CD14-positive monocyte (primary cell): ENCODE measurements at regions not wholly inside any gene's neighbourhood (a gene's known extent, or its start where the extent isn't known, plus 50 kb on each side); places are given as distances from the start of the nearest gene placed in this dataset.

Experiments used
- DNase-seq, 3 donors: peaks; one replicate each; pipeline ENCODE4 v3.0.0-alpha.2; 2011 to 2022
- H2AFZ ChIP-seq: 2 replicates; pipeline ENCODE4 v1.6.0; 2012; ENCODE audit warnings: mild to moderate bottlenecking, low read depth, low read length, inconsistent platforms; ENCODE audit not compliant: insufficient read depth, poor library complexity, severe bottlenecking
- H3K27ac ChIP-seq, 2 donors: 1 replicate in 1 of 2; 2 replicates in 1 of 2; pipeline ENCODE4 v1.5.1; 2012 to 2013; ENCODE audit warnings: low read length in 2 of 2, control low read depth in 1 of 2, inconsistent platforms in 1 of 2, low read depth in 1 of 2, mild to moderate bottlenecking in 1 of 2
- H3K27me3 ChIP-seq, 2 donors: one replicate each; pipeline versions ENCODE4 v1.6.0 to v1.6.1; 2011 to 2013; ENCODE audit warnings: low read length in 2 of 2; ENCODE audit not compliant: control insufficient read depth in 2 of 2, insufficient read depth in 2 of 2
- H3K36me3 ChIP-seq, 2 donors: replicated peaks in 1 of 2; 1 replicate in 1 of 2; 2 replicates in 1 of 2; pipeline versions ENCODE4 v1.5.1 to v1.6.1; 2012 to 2013; ENCODE audit warnings: low read length in 2 of 2, control low read depth in 1 of 2, inconsistent platforms in 1 of 2, mild to moderate bottlenecking in 1 of 2; ENCODE audit not compliant: insufficient read depth in 2 of 2, control insufficient read depth in 1 of 2
- H3K4me1 ChIP-seq, 2 donors: 1 replicate in 1 of 2; 2 replicates in 1 of 2; pipeline versions ENCODE4 v1.5.1 to v1.6.1; 2012 to 2013; ENCODE audit warnings: low read length in 2 of 2, control low read depth in 1 of 2, inconsistent platforms in 1 of 2, mild to moderate bottlenecking in 1 of 2, moderate library complexity in 1 of 2; ENCODE audit not compliant: insufficient read depth in 2 of 2, control insufficient read depth in 1 of 2
- H3K4me2 ChIP-seq: replicated peaks from 2 replicates; pipeline ENCODE3; 2012; ENCODE audit warnings: low read length, moderate library complexity, mild to moderate bottlenecking; ENCODE audit not compliant: poor library complexity, severe bottlenecking; ENCODE audit errors: extremely low read depth
- H3K4me3 ChIP-seq, 3 experiments: fragments of 200-600 bp in 1 of 3; sonication (generic) in 1 of 3; replicated peaks in 1 of 3; 1 replicate in 2 of 3; 2 replicates in 1 of 3; pipeline ENCODE4 v1.5.1; 2011 to 2013; ENCODE audit warnings: low read length in 3 of 3, mild to moderate bottlenecking in 3 of 3, control low read depth in 2 of 3, low read depth in 2 of 3, inconsistent platforms in 1 of 3, moderate library complexity in 1 of 3
- H3K79me2 ChIP-seq: 2 replicates; pipeline ENCODE4 v1.6.0; 2012; ENCODE audit warnings: mild to moderate bottlenecking, control low read depth, inconsistent platforms, low read length, moderate library complexity; ENCODE audit not compliant: insufficient read depth
- H3K9ac ChIP-seq: 2 replicates; pipeline ENCODE4 v1.6.0; 2017; ENCODE audit warnings: low read length, mild to moderate bottlenecking; ENCODE audit not compliant: insufficient read depth, poor library complexity, severe bottlenecking
- H3K9me3 ChIP-seq, 2 donors: replicated peaks in 1 of 2; 1 replicate in 1 of 2; 2 replicates in 1 of 2; pipeline versions ENCODE4 v1.5.1 to v1.6.1; 2012 to 2013; ENCODE audit warnings: low read length in 2 of 2, control low read depth in 1 of 2; ENCODE audit not compliant: control insufficient read depth in 1 of 2, insufficient read depth in 1 of 2
- H4K20me1 ChIP-seq: 2 replicates; pipeline ENCODE4 v1.6.0; 2012; ENCODE audit warnings: mild to moderate bottlenecking, low read length, control low read depth, moderate library complexity; ENCODE audit not compliant: insufficient read depth
- H3K27ac Mint-ChIP-seq, 7 donors: one replicate each; pipeline ENCODE4 v1.8.0; 2020; ENCODE audit warnings: mild to moderate bottlenecking in 7 of 7, mixed read lengths in 7 of 7, moderate library complexity in 6 of 7, inconsistent platforms in 2 of 7
- H3K27me3 Mint-ChIP-seq, 3 donors: one replicate each; pipeline ENCODE4 v1.8.0; 2021 to 2022; ENCODE audit warnings: low read depth in 3 of 3, mild to moderate bottlenecking in 3 of 3, mixed read lengths in 3 of 3, moderate library complexity in 3 of 3, inconsistent platforms in 1 of 3
- H3K36me3 Mint-ChIP-seq, 2 donors: one replicate each; pipeline ENCODE4 v1.8.0; 2020; ENCODE audit warnings: mixed read lengths in 2 of 2, inconsistent platforms in 1 of 2, mild to moderate bottlenecking in 1 of 2
- H3K4me1 Mint-ChIP-seq: one replicate; pipeline ENCODE4 v1.8.0; 2020; ENCODE audit warnings: mild to moderate bottlenecking, mixed read lengths
- H3K4me3 Mint-ChIP-seq, 2 donors: one replicate each; pipeline ENCODE4 v1.8.0; 2020; ENCODE audit warnings: mild to moderate bottlenecking in 2 of 2, mixed read lengths in 2 of 2, moderate library complexity in 1 of 2
- H3K9me3 Mint-ChIP-seq, 7 donors: one replicate each; pipeline ENCODE4 v1.8.0; 2020 to 2022; ENCODE audit warnings: mixed read lengths in 7 of 7, mild to moderate bottlenecking in 6 of 7, moderate library complexity in 6 of 7, inconsistent platforms in 2 of 7
- CTCF ChIP-seq: fragments of 200-600 bp; IDR thresholded peaks from one replicate; pipeline ENCODE4 v1.8.0; 2022; ENCODE audit warnings: antibody characterized with exemption, mild to moderate bottlenecking
- WGBS: methylation state at CpG from one replicate; pipeline ENCODE4 v1.1.5; 2013; ENCODE audit warnings: missing lambda C conversion rate; ENCODE audit not compliant: insufficient coverage; 5-methylcytosine and 5-hydroxymethylcytosine counted together
- intact Hi-C, 2 donors: fragments of 100-400 bp; cut with micrococcal nuclease; formaldehyde crosslinking; loops; one replicate each; pipeline versions ENCODE4 v1.15.0 to v1.15.1; 2023

- peaks cover 16 to 39% (median 20%) of the 10 kb centered on the region in 3 donors for H3K27me3 Mint-ChIP-seq
- no peak for DNase-seq
- H3K9me3 ChIP-seq: no peaks in the 10 kb centered on the region
- H3K36me3 ChIP-seq: no peaks in the 10 kb centered on the region
- no peak overlapping the region for H3K4me3 Mint-ChIP-seq
- no peaks in the 10 kb centered on the region for H3K79me2 ChIP-seq
- H3K4me3 ChIP-seq: no peak overlapping the region
- H3K9ac ChIP-seq: no peak overlapping the region
- no peak overlapping the region for H2AFZ ChIP-seq
- H3K36me3 Mint-ChIP-seq: no peaks in the 10 kb centered on the region
- peaks cover 0 to 19% of the 10 kb centered on the region in 2 donors for H3K27me3 ChIP-seq
- intact Hi-C loops: no loop called here
- no peak overlapping the region for H3K27ac Mint-ChIP-seq
- no peak for TF ChIP-seq CTCF
- no peaks in the 10 kb centered on the region for H3K9me3 Mint-ChIP-seq
- H3K4me1 ChIP-seq: peaks cover 0 to 7% of the 10 kb centered on the region in 2 donors
- 92% methylated on average over 11 of the region's 13 CpGs for WGBS
- H3K4me1 Mint-ChIP-seq: peaks cover 8% of the 10 kb centered on the region
- no peak overlapping the region for H3K4me2 ChIP-seq
- no peak overlapping the region for H3K27ac ChIP-seq
- H4K20me1 ChIP-seq: no peaks in the 10 kb centered on the region
These were observed 74.4 kb downstream of the SERPINA3 start for GRCh38 chr14:94686511-94687160.

- no peak for DNase-seq
These were observed 73.7 kb downstream of the SERPINA3 start for GRCh38 chr14:94685681-94686485.

More at GRCh38 chr14:94685681-94686485, 73.7 kb downstream of the SERPINA3 start:
- WGBS: 86% methylated on average over 5 of the region's 9 CpGs
- H3K36me3 ChIP-seq: no peaks in the 10 kb centered on the region
- no peak overlapping the region for H3K9ac ChIP-seq
- peaks cover 0 to 16% of the 10 kb centered on the region in 2 donors for H3K27me3 ChIP-seq
- Mint-ChIP-seq H3K4me1 (peaks cover 8% of the 10 kb centered on the region), H3K36me3 (no peaks in the 10 kb centered on the region), H3K27me3 (peaks cover 13 to 35% (median 20%) of the 10 kb centered on the region in 3 donors), H3K4me3 (no peak overlapping the region), H3K27ac (no peak overlapping the region), H3K9me3 (peaks cover 0 to 2% (median 0%) of the 10 kb centered on the region in 7 donors)
- intact Hi-C loops: no loop called here
- H2AFZ ChIP-seq: no peak overlapping the region
- H3K4me2 ChIP-seq: no peak overlapping the region
- no peak overlapping the region for H3K27ac ChIP-seq
- H3K4me1 ChIP-seq: peaks cover 0 to 7% of the 10 kb centered on the region in 2 donors
- no peaks in the 10 kb centered on the region for H4K20me1 ChIP-seq
- no peak for TF ChIP-seq CTCF
- H3K79me2 ChIP-seq: no peaks in the 10 kb centered on the region
- H3K4me3 ChIP-seq: no peak overlapping the region
- no peaks in the 10 kb centered on the region for H3K9me3 ChIP-seq
